Colonic mucosa (tissue), 4 donors: ENCODE measurements at regions not wholly inside any gene's neighbourhood (a gene's known extent, or its start where the extent isn't known, plus 50 kb on each side); places are given as distances from the start of the nearest gene placed in this dataset.

Source experiments
- DNase-seq: peaks from one replicate; pipeline ENCODE4 v3.0.0-alpha.2; 2020
- H3K27ac ChIP-seq: fragments of 200-600 bp; one replicate; pipeline ENCODE4 v1.8.0; 2021
- H3K27me3 ChIP-seq: fragments of 200-600 bp; one replicate; pipeline ENCODE4 v1.8.0; 2021
- H3K36me3 ChIP-seq: fragments of 200-600 bp; one replicate; pipeline ENCODE4 v1.8.0; 2021
- H3K4me1 ChIP-seq: fragments of 200-600 bp; one replicate; pipeline ENCODE4 v1.8.0; 2021; ENCODE audit warnings: mild to moderate bottlenecking
- H3K4me3 ChIP-seq: fragments of 200-600 bp; one replicate; pipeline ENCODE4 v1.8.0; 2021
- H3K9ac ChIP-seq, 2 donors: one replicate each; pipeline ENCODE4 v1.7.0; 2013; ENCODE audit warnings: control low read depth in 2 of 2, low read depth in 2 of 2, low read length in 2 of 2
- H3K9me3 ChIP-seq: fragments of 200-600 bp; one replicate; pipeline ENCODE4 v1.8.0; 2021
- CTCF ChIP-seq: fragments of 200-600 bp; IDR thresholded peaks from one replicate; pipeline ENCODE4 v1.8.0; 2022; ENCODE audit warnings: antibody characterized with exemption, mild to moderate bottlenecking
- intact Hi-C: fragments of 100-400 bp; cut with DNase I; formaldehyde crosslinking; loops from one replicate; pipeline ENCODE4 v1.14.1; 2022
- donor health status: healthy.
- donor health status: DM: no; HTN: no; CAD: no.
- donor health status: DM: no; HTN: no; CAD: no.

DNA sequence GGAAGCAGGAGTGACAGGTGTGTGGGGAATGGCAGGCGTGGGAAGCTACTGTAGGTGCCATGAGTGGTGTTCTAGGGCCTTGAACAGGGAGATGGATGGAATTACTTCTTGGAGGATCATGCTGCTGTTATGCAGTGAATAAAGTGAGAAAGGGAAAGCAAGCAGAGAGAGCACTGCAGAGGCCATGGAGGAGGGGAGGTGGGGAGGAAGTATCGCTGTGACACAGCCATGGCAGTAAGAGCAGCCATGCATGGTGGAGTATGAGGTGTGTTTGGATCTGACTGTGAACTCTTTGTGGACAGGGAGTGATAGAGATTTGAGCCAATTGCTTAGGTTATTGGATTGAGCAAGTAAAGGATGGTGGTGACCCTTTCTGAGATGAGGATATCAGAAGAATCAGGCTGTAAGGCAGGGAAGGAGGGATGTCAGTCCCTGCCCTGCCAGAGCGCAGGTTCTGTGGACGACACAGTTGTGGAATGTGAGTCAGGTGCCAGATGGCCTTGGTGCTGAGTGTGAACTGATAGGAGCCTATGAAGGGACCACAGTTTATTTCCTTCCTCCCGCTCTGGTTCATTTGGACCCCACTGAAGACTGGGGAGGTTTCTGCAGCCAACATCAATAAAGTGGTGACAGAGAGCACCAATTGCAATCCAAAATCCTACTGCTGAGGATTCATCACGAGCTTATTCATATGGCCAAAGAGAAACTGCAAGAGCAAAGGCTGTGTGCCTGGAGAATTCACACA, 105.5 kb upstream of the TMEM72 start:
- TF ChIP-seq CTCF = no peak
- H3K4me1 ChIP-seq = no peaks in the 10 kb centered on the region
- H3K27ac ChIP-seq = no peak overlapping the region
- H3K4me3 ChIP-seq = no peak overlapping the region
- H3K9me3 ChIP-seq = no peaks in the 10 kb centered on the region
- no peak overlapping the region for H3K9ac ChIP-seq
- intact Hi-C loops = no loop called here
- DNase-seq = no peak
- no peaks in the 10 kb centered on the region for H3K36me3 ChIP-seq
- H3K27me3 ChIP-seq = no peaks in the 10 kb centered on the region

GRCh38 chr10:44806950-44807349, 104.2 kb upstream of the TMEM72 start:
- Histone ChIP-seq H3K36me3 (no peaks in the 10 kb centered on the region), H3K27me3 (no peaks in the 10 kb centered on the region), H3K9me3 (no peaks in the 10 kb centered on the region), H3K9ac (no peak overlapping the region), H3K4me1 (no peaks in the 10 kb centered on the region), H3K27ac (no peak overlapping the region), H3K4me3 (no peak overlapping the region)
- no peak for DNase-seq
- TF ChIP-seq CTCF = no peak
- intact Hi-C loops = no loop called here

GRCh38 chr10:44807451-44807850, 103.7 kb upstream of the TMEM72 start:
- Histone ChIP-seq H3K9me3 (no peaks in the 10 kb centered on the region), H3K36me3 (no peaks in the 10 kb centered on the region), H3K4me3 (no peak overlapping the region), H3K4me1 (no peaks in the 10 kb centered on the region), H3K27me3 (no peaks in the 10 kb centered on the region), H3K27ac (no peak overlapping the region), H3K9ac (no peak overlapping the region)
- TF ChIP-seq CTCF = no peak
- intact Hi-C loops = no loop called here
- DNase-seq = no peak

DNA sequence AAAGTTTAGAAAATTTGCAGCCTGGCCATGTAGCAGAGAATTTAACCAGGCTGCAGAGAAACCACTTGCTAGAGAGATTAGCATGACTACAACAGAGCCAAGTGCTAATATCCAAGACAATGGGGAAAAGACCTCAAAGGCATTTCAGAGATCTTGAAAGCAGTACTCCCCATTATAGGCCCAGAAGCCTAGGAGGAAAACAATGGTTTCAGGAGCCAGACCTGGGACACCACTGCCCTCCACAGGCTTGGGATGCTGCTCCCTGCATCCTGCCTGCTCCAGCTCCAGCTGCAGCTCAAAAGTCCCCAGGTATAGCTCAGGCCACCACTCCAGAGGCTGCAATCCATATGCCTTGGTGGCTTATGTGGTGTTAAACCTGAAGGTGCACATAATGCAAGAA, 101.5 kb upstream of the TMEM72 start:
- no peaks in the 10 kb centered on the region for H3K36me3 ChIP-seq

DNA sequence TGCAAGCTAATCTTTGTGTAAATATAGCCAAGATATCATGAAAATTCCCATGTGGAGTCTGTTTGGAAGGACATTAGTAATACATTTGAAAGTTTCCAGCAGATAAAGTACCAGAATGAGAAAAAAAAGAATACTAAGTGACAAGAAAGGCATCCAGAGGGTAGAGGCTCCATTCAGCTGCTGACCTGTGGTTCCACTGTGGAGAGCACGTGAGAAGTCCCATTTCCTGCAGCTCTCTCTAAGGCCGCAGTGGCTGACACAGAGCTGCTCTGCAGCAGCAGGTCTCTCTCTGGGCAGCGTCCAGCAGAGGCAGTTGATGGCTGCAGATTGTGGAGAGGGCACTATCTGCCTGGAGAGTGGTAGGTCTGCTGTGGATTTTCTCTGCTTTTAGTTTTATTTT, 100.1 kb upstream of the TMEM72 start:
- no peaks in the 10 kb centered on the region for H3K9me3 ChIP-seq
- no peak for DNase-seq
- no peak overlapping the region for H3K4me3 ChIP-seq
- H3K9ac ChIP-seq = no peak overlapping the region
- no peaks in the 10 kb centered on the region for H3K36me3 ChIP-seq
- no peaks in the 10 kb centered on the region for H3K27me3 ChIP-seq
- no peaks in the 10 kb centered on the region for H3K4me1 ChIP-seq
- intact Hi-C loops = no loop called here
- TF ChIP-seq CTCF = no peak
- no peak overlapping the region for H3K27ac ChIP-seq

More for the DNA sequence above, 101.5 kb upstream of the TMEM72 start:
- intact Hi-C loops = no loop called here
- no peak for TF ChIP-seq CTCF
- no peaks in the 10 kb centered on the region for H3K4me1 ChIP-seq
- no peak for DNase-seq
- H3K4me3 ChIP-seq = no peak overlapping the region
- H3K9me3 ChIP-seq = no peaks in the 10 kb centered on the region
- H3K27ac ChIP-seq = no peak overlapping the region
- no peaks in the 10 kb centered on the region for H3K27me3 ChIP-seq
- H3K9ac ChIP-seq = no peak overlapping the region
